AML-193 (cell line): ENCODE measurements at regions not wholly inside any gene's neighbourhood (a gene's known extent, or its start where the extent isn't known, plus 50 kb on each side); places are given as distances from the start of the nearest gene placed in this dataset.
A peak's percentile ranks its signal among the peaks of the same experiment; 100 is the strongest.

ENCODE experiments used
- DNase-seq, 2 experiments: peaks; one replicate each; lab custom pipeline; 2025; lab: John Stamatoyannopoulos, UW

DNA sequence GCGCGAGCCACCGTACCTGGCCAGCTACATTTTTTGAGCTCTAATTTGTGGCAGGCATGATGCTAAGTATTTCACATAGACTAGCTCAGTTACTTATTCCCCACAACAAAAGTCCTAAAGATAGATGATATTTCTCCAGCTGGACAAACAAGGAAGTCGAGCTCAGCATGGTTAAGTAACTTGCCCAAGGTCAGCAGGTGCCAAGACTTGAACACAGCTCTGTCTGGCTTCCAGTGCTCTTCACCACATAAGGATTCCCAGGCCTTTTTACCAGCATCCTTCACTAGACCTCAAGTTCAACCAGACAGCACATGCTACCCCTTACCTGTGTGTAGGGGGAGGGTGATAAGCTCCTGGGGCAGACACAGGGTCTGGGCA, 177.3 kb upstream of the NCAM1 start:
- DNase-seq, result no peak

GRCh38 chr11:112784323-112785073, 176.7 kb upstream of the NCAM1 start:
- DNase-seq, result no peak

DNA sequence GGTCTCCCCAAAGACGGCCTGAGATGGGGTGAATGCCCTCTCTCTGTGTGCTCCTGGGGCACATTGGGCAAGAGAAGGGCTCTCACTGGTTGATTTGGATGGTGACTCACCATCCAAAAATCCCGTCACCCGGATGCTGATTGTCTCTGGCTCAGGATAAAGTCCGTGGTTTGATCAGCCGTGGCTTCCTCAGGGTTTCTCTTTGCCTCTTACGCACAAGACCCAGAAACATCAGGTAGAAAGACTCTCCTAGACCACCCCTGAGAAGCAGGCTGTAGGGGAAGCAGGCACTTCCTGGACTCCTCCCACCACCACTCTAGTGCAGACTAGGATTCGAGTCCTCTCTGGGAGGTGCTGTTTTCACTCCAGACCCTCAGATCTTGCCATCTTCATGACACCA, 176.1 kb upstream of the NCAM1 start:
- DNase-seq, result no peak

DNA sequence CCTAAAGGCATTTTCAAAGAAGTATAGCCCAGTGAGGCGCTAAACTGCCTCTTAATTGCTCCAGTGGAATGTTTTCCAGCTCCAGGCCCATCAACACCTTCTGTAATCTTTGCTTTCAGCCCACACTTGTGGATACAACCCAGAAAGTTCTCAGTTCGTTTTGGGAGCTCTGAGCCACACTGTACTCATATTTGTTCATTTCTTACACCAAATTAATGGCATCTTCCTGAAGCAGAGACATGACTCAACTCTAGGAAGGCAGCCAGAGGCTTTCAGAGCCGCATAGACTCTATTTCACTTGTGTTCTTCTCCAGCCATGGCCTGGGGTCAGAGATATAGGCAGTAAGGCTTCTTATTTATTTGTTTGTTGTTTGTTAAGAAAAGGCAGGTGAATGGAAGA, 175.5 kb upstream of the NCAM1 start:
- no peak for DNase-seq

DNA sequence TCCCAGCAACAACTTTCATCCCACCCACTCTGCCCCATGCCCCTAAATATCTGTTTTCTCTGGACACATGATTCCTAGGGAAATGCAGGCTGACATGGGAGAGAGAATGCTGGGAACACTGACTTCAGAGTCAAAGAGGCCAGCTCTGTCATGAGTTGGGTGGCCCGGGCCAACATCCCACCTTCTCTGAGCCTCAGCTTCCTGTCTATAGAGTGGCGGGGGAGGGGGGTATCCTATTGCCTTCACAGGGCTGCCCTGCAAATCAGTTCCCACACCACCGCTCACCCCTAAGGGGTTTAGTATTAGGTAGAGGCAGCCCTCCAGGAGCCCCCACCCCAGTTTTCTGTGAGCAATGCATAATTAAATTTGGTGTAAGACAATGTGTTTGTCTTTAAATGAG, 175.0 kb upstream of the NCAM1 start:
- no peak for DNase-seq

DNA sequence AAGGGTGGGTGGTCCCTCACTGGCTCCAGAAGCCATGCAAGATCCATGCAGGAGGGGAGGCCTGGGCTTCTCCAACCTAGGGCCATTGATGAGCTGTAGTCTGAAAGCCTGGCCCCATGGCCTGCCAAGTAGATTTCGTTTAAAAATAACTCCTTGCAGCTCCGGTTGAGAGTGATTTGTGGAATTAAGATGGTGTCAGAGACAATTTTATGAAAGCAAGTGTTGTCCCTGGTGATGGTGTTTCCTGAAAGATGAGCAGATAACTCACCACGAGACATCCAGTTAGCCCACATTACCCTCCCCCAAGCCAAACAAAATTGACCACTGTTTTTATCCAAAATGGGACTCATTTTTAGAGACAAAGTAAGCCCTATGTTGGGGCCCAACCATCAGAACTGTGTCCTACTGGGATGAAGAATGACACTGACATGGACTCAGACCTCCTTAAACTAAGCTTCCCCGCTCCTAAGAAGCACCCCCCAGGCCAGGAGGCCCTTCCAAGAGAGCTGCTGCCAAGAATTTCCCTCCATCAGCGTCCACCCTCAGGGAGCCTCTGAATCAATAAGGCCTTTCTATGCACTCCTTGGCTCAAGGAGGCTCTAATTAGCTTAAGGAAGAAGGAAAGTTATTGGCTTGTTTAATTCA, 174.2 kb upstream of the NCAM1 start:
- DNase-seq, result no peak

GRCh38 chr11:112789481-112789880, 171.7 kb upstream of the NCAM1 start:
- no peak for DNase-seq

GRCh38 chr11:112790286-112790685, 170.9 kb upstream of the NCAM1 start:
- DNase-seq, result no peak

DNA sequence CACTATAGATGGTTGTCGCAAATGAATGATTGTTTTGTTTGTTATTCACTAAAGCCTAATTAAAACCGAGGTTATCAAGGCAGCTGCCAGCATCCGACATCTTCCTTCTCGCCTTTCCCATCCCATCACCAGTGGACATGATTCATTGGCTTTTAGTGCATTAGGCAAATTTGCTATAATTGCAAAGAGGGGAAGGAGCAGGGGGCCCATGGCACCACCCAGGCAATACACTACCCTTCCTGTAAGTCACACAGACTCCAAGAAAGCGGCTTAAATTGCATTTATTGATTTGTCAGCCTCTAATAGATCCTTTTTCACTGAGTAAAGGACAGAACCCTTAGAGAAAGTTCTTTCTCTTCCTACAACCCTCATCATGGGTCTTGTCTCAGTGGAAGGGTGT, 169.2 kb upstream of the NCAM1 start:
- DNase-seq, result no peak

DNA sequence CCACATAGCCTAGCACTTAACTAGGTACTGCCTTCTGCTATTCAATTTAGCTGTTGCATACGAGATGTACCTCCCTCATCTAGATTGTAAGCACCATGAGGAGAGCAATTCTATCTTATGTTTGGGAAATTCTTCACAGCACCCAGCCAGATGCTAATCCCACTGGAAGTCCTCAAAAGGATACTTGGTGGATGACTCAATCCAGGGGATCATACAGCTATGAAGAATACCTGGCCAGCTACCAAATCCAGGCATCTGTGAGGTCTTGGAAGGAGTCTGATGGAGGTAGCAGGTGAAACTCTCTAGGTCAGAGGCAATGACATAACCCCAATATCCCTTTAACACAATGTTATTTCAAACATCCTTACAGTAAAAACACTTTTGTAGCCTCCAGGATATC, 167.8 kb upstream of the NCAM1 start:
- DNase-seq, result no peak

GRCh38 chr11:112794331-112794846, 166.8 kb upstream of the NCAM1 start:
- DNase-seq, result no peak

DNA sequence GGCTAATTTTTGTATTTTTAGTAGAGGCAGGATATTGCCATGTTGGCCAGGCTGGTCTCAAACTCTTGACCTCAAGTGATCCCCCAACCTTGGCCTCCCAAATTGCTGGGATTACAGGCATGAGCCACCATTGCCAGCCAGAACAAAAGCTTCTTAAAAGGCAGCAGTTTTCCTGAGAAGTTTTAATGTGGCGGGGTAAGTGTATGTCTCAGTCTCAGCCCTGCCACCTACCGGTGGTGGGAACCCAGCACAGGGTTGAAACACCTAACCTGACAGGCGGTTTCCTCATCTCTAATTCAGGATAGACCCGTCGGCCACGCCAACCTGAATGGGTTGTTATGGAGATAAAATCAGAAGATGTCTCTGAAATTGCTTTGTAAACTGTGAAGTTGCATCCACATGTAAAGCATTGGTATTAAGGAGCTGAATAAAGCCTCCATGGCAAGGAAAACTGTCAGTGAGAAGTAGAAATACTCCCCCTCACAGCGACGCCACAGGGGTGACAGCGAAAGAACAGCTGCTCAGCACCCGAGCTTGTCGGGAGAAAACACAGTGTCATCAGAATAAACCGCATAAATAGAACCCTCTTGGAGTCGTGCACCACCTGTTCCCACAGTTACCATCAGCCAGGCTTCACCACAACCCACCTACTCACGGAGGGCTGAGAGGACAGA, 165.9 kb upstream of the NCAM1 start:
- DNase-seq, result peak; percentile 2 to 19

DNA sequence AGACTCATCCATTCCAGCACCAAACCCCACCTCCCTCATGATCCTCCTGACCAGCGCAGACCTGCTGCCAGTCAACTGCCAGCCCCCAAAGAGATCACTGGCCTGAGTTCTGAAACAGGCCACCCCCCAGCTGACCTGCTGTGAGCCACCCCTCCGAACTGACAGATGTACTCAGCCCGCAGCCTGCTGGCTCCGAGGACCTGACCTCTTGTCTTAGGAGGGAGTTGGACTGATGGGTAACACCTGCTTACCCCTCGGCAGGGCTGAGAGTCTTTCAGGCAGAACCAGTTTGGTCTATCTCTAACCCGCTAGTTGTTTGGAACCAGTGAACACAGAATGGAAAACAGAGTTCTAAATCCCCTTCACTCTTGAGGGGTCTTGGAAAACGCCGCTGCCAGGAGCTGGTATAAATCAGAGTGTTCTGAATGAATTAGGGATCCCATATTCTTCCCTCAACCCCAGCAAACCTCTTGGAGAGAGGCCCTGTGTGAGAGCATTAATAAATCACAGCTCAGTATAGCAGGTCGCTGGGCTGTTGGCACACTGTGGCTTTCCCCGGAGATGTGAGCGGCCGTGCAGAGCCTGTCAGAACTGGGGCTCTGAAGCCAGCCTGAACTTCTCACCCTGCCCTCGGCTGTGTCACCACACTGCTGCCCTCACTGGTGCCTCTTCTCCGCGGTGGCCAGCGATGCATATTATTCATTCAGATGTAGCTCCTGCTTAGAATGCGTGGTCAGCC, 165.1 kb upstream of the NCAM1 start:
- no peak for DNase-seq

- no peak for DNase-seq
Measured at GRCh38 chr11:112797092-112797491, 164.1 kb upstream of the NCAM1 start.

- peak; percentile 3 to 6 for DNase-seq
Measured at GRCh38 chr11:112797648-112798293, 163.4 kb upstream of the NCAM1 start.

GRCh38 chr11:112801025-112801816, 160.0 kb upstream of the NCAM1 start:
- no peak for DNase-seq

DNA sequence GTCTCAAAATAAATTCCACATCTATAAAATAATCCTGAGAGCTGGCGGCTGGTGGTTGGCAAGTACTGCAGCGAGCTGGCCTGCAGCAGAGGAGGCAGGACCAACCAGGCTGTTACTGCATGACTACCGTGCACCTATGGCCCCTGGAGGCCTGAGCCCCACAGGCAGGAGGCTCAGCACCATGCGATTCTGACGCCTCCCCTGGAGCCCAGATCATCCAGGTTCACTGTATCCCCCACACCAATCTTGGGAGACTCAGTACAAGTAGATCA, 159.5 kb upstream of the NCAM1 start:
- no peak for DNase-seq

GRCh38 chr11:112805658-112806057, 155.6 kb upstream of the NCAM1 start:
- DNase-seq, result no peak

DNA sequence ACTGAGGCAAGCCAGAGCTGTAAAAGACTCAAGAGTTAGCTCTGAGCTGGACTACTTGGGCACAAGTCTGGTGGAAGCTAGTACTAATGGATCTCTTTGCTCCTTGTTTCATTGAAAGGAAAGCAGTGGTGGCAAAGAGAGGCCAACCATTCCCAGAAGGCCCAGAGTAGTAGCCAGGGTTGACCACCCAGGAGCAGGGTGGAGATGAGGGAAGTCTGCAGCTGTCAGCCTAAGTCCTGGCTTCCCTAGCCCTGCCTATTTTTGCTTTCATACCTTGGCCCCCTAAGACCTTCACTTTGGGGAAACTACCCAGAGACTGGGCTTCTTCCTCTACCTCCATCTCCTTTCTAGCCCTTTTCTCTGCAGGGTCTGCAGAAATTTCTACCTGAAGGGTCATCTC, 155.0 kb upstream of the NCAM1 start:
- no peak for DNase-seq

DNA sequence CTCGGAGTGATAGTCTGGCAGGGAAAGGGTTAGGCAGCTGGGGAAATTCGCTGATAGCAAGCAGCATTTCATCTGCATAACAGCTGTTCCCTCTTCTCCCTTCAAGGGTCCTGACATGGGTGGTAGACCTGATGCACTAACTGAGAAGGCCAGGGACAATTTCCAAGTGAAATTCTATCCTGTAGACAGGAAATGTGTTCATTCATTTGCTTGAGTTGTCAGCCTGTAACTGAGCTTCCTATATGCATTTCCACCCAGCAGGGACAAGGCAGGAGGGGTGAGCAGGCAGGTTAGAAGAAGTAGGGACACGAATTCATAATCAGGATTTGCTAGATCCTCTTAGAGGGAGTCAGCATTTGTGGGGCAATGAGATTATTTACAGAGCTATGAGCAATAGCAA, 154.3 kb upstream of the NCAM1 start:
- no peak for DNase-seq

- DNase-seq, result no peak
Measured at GRCh38 chr11:112809429-112809828, 151.8 kb upstream of the NCAM1 start.
